Right lobe of liver (tissue), 6 donors: ENCODE measurements at regions not wholly inside any gene's neighbourhood (a gene's known extent, or its start where the extent isn't known, plus 50 kb on each side); places are given as distances from the start of the nearest gene placed in this dataset.

Source experiments
- ATAC-seq, 4 donors: fragments of 200-7000 bp; cut with Tn5 transposase; one replicate each; pipeline ENCODE4 v1.9.1; 2020; ENCODE audit warnings: mild to moderate bottlenecking in 4 of 4, moderate library complexity in 4 of 4
- DNase-seq, 3 donors: peaks; one replicate each; pipeline ENCODE4 v3.0.0-alpha.2; 2020
- H3K27ac ChIP-seq, 3 donors: fragments of 200-600 bp; one replicate each; pipeline ENCODE4 v1.8.0; 2022
- H3K27me3 ChIP-seq, 2 donors: fragments of 200-600 bp; one replicate each; pipeline ENCODE4 v1.8.0; 2022
- H3K36me3 ChIP-seq, 4 donors: fragments of 200-600 bp; sonication (generic) in 1 of 4; one replicate each; pipeline versions ENCODE4 v1.5.1 to v1.8.0; 2017 to 2022; ENCODE audit warnings: control low read depth in 1 of 4
- H3K4me1 ChIP-seq, 4 donors: fragments of 200-600 bp; sonication (generic) in 1 of 4; one replicate each; pipeline versions ENCODE4 v1.5.1 to v1.8.0; 2017 to 2022; ENCODE audit warnings: control low read depth in 1 of 4
- H3K4me3 ChIP-seq, 3 donors: fragments of 200-600 bp; one replicate each; pipeline ENCODE4 v1.8.0; 2022
- H3K9me3 ChIP-seq, 4 donors: fragments of 200-600 bp; sonication (generic) in 1 of 4; one replicate each; pipeline versions ENCODE4 v1.5.1 to v1.8.0; 2017 to 2022; ENCODE audit warnings: control low read depth in 1 of 4
- POLR2A ChIP-seq: fragments of 450-650 bp; IDR thresholded peaks from one replicate; pipeline ENCODE4 v1.6.1; 2017; ENCODE audit warnings: antibody characterized with exemption, mild to moderate bottlenecking
- WGBS: methylation state at CpG from one replicate; pipeline ENCODE4 v1.1.6; 2018; ENCODE audit warnings: low coverage, low lambda C conversion rate; ENCODE audit not compliant: insufficient coverage; ENCODE audit errors: missing lambda C conversion rate; 5-methylcytosine and 5-hydroxymethylcytosine counted together
- intact Hi-C, 2 donors: fragments of 100-400 bp; cut with DNase I; formaldehyde crosslinking; loops; one replicate each; pipeline versions ENCODE4 v1.11.2 to v1.14.1; 2022
- TF ChIP-seq, protein P1 (sequence below), 4 donors: fragments of 200-600 bp in 3 of 4; fragments of 450-650 bp in 1 of 4; IDR thresholded peaks; one replicate each; pipeline versions ENCODE4 v1.5.1 to v1.8.0; 2016 to 2022; ENCODE audit warnings: antibody characterized with exemption in 4 of 4, mild to moderate bottlenecking in 2 of 4
- donor health status: DM: no; HTN: yes; CAD: no.
- donor health status: DM: no; HTN: no; CAD: no.
- donor health status: DM: no; HTN: no; CAD: no.
- donor health status: DM: no; HTN: yes; CAD: no.
- donor health status: DM: no; HTN: yes; CAD: no.

DNA sequence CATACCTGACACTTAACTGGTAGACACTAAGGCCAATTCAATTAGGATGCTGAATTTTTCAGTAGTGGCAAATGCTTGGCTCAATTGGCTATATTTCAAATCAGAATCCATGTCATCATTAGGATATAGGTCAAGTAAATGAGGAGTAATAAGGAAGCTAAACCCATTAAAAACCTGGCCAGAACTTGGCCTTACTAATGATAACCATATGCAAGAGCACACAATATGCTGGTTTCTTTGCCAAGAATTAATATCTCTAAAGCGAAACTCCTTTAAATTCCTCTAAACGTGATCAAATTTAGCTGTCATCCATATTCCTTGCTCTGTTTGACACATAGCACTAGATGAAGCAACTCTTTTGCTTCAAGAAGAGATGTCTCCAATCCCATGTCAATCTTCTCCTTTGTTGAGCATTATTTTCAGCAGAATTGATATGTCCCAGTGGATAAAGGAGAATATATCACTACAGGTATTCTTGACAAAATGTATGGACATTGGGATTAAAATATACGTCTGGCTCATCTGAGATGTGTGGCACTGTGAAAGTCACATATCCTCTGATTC lies 206.1 kb upstream of the ANKRD50 start:
- DNase-seq (no peak), ATAC-seq (no peak)
- TF ChIP-seq, protein P1, sequence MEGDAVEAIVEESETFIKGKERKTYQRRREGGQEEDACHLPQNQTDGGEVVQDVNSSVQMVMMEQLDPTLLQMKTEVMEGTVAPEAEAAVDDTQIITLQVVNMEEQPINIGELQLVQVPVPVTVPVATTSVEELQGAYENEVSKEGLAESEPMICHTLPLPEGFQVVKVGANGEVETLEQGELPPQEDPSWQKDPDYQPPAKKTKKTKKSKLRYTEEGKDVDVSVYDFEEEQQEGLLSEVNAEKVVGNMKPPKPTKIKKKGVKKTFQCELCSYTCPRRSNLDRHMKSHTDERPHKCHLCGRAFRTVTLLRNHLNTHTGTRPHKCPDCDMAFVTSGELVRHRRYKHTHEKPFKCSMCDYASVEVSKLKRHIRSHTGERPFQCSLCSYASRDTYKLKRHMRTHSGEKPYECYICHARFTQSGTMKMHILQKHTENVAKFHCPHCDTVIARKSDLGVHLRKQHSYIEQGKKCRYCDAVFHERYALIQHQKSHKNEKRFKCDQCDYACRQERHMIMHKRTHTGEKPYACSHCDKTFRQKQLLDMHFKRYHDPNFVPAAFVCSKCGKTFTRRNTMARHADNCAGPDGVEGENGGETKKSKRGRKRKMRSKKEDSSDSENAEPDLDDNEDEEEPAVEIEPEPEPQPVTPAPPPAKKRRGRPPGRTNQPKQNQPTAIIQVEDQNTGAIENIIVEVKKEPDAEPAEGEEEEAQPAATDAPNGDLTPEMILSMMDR (IDR thresholded peaks at IDR 0.05): no peak
- no peak for TF ChIP-seq POLR2A
- Histone ChIP-seq H3K27me3 (no peaks in the 10 kb centered on the region), H3K4me1 (no peaks in the 10 kb centered on the region), H3K27ac (no peak overlapping the region), H3K4me3 (no peak overlapping the region), H3K36me3 (no peaks in the 10 kb centered on the region), H3K9me3 (no peaks in the 10 kb centered on the region)
- intact Hi-C loops: no loop called here
- WGBS: 74% methylated on average over 3 of the region's 3 CpGs

DNA sequence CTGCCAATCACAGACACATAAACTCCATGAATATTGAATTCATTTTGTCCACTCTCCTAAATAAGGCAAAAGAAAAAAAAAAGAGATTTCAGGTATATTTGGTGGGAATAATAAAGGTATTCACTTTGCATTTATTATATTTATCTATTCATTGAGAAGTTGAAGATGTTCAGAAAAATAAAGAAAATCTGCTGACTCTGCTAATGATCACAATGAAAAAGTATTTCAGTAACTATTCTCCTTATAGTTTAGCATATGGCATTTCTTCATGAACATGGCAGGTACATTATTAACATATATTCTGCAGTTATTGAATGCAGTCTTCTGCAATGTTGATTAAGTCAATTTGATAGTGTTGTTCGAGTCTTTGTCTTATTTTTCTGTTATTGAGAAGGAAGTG lies 202.5 kb upstream of the ANKRD50 start:
- Histone ChIP-seq H3K36me3 (no peaks in the 10 kb centered on the region), H3K27ac (no peak overlapping the region), H3K27me3 (no peaks in the 10 kb centered on the region), H3K4me1 (no peaks in the 10 kb centered on the region), H3K4me3 (no peak overlapping the region), H3K9me3 (no peaks in the 10 kb centered on the region)
- ATAC-seq (no peak), DNase-seq (no peak)
- intact Hi-C loops: no loop called here
- WGBS: 60% methylated on average over 1 of the region's 1 CpG
- TF ChIP-seq, protein P1 (IDR thresholded peaks at IDR 0.05): no peak
- no peak for TF ChIP-seq POLR2A

DNA sequence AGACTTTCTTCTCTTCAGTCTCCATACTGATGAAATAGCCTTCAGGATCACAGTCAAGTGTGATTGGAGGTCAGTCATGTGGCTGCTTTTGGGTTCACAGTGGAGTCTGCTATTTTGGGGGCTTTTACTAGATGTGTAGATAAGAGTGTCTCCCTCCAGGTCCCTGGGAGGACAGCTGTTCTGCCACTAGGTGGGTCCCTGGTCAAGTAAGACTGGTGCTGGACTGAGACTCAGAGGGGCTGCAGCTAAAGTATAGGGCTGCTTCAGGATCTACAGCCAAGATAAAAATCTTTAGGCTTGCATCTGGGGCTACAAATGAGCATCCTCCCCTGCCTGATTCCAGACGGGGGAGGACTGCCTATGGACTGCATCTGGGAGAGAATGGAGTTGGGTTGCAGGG lies 200.7 kb upstream of the ANKRD50 start:
- Histone ChIP-seq H3K27ac (no peak overlapping the region), H3K36me3 (no peaks in the 10 kb centered on the region), H3K4me1 (no peaks in the 10 kb centered on the region), H3K27me3 (no peaks in the 10 kb centered on the region), H3K9me3 (no peaks in the 10 kb centered on the region), H3K4me3 (no peak overlapping the region)
- ATAC-seq (no peak), DNase-seq (no peak)
- intact Hi-C loops: no loop called here
- no peak for TF ChIP-seq POLR2A
- TF ChIP-seq, protein P1 (IDR thresholded peaks at IDR 0.05): no peak
- no CpG with 5 or more reads among the region's 1 CpG for WGBS

DNA sequence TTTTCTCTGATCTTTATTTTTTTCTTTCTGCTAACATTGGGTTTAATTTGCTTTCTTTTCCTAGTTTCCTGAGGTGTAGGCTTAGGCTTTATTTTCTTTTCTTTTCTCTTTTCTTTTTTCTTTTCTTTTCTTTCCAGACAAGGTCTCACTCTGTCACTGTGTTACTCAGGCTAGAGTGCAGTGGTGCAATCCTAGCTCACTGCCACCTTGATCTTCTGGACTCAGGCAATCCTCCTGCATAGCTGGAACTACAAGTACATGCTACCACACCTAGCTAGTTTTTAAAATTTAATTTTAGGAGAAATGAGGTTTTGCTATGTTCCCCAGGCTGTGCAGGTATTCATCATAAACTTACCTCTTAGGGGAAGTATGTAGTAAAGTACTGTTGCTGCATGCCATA lies 197.8 kb upstream of the ANKRD50 start:
- intact Hi-C loops: no loop called here
- TF ChIP-seq, protein P1 (IDR thresholded peaks at IDR 0.05): no peak
- no peak for TF ChIP-seq POLR2A
- Histone ChIP-seq H3K27me3 (no peaks in the 10 kb centered on the region), H3K4me3 (no peak overlapping the region), H3K9me3 (no peaks in the 10 kb centered on the region), H3K27ac (no peak overlapping the region), H3K4me1 (no peaks in the 10 kb centered on the region), H3K36me3 (no peaks in the 10 kb centered on the region)
- ATAC-seq: no peak
- no peak for DNase-seq

DNA sequence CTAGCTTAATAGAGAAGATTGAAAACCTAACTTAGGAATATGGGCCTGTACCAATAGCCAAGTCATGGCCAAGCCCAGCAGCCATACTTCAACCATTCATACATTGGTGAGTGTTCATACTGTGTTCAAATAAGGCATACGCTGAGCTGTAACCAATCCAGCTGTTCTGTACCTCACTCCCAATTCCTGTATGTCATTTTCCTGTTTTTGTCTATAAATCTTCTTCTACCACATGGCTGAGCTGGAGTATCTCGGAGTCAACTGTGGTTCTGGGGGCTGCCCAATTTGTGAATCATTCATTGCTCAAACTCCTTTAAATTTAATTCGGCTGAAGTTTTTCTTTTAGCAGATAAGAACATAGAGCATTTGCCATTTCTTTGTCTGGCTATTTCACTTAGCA lies 195.3 kb upstream of the ANKRD50 start:
- no peak overlapping the region for H3K4me3 ChIP-seq
- H3K27ac ChIP-seq: no peak overlapping the region
- H3K4me1 ChIP-seq: no peaks in the 10 kb centered on the region
- intact Hi-C loops: no loop called here
- WGBS: 74% methylated on average over 3 of the region's 3 CpGs
- no peaks in the 10 kb centered on the region for H3K27me3 ChIP-seq
- no peaks in the 10 kb centered on the region for H3K36me3 ChIP-seq
- no peaks in the 10 kb centered on the region for H3K9me3 ChIP-seq
- no peak for DNase-seq
- ATAC-seq: no peak
- TF ChIP-seq POLR2A: no peak
- TF ChIP-seq, protein P1 (IDR thresholded peaks at IDR 0.05): no peak
